HG03280 (cell line): ENCODE measurements at regions not wholly inside any gene's neighbourhood (a gene's known extent, or its start where the extent isn't known, plus 50 kb on each side); places are given as distances from the start of the nearest gene placed in this dataset.

Source experiments
- ATAC-seq: cut with Tn5 transposase; IDR thresholded peaks from one replicate; pipeline ENCODE4 v1.9.1; 2021; ENCODE audit warnings: mild to moderate bottlenecking, moderate library complexity; ENCODE audit not compliant: unreplicated experiment

- no peak for ATAC-seq
Observed at GRCh38 chr3:139780593-139780992, 102.8 kb upstream of the NMNAT3 start.

- no peak for ATAC-seq
Observed at GRCh38 chr3:139778682-139779233, 101.0 kb upstream of the NMNAT3 start.

- no peak for ATAC-seq
Observed at GRCh38 chr3:139774560-139775302, 97.0 kb upstream of the NMNAT3 start.

GRCh38 chr3:139772539-139773500, 95.0 kb upstream of the NMNAT3 start:
- ATAC-seq: no peak

GRCh38 chr3:139771331-139771730, 93.6 kb upstream of the NMNAT3 start:
- ATAC-seq: no peak

- ATAC-seq: no peak
Observed at GRCh38 chr3:139770577-139770976, 92.8 kb upstream of the NMNAT3 start.

GRCh38 chr3:139769796-139770195, 92.0 kb upstream of the NMNAT3 start:
- no peak for ATAC-seq

- no peak for ATAC-seq
Observed at GRCh38 chr3:139764936-139765335, 87.2 kb upstream of the NMNAT3 start.

GRCh38 chr3:139764069-139764905, 86.5 kb upstream of the NMNAT3 start:
- ATAC-seq: no peak

GRCh38 chr3:139762302-139762701, 84.5 kb upstream of the NMNAT3 start:
- no peak for ATAC-seq

- no peak for ATAC-seq
Observed at GRCh38 chr3:139759470-139759869, 81.7 kb upstream of the NMNAT3 start.

- ATAC-seq: no peak
Observed at GRCh38 chr3:139758654-139759291, 81.0 kb upstream of the NMNAT3 start.

GRCh38 chr3:139757448-139758030, 79.8 kb upstream of the NMNAT3 start:
- no peak for ATAC-seq

GRCh38 chr3:139756529-139757103, 78.8 kb upstream of the NMNAT3 start:
- no peak for ATAC-seq

GRCh38 chr3:139755551-139755950, 77.8 kb upstream of the NMNAT3 start:
- ATAC-seq: no peak

GRCh38 chr3:139751789-139752188, 74.0 kb upstream of the NMNAT3 start:
- ATAC-seq: peak; percentile 72

- ATAC-seq: no peak
Observed at GRCh38 chr3:139746481-139746880, 68.7 kb upstream of the NMNAT3 start.

- no peak for ATAC-seq
Observed at GRCh38 chr3:139745831-139746230, 68.1 kb upstream of the NMNAT3 start.

GRCh38 chr3:139738697-139739096, 60.9 kb upstream of the NMNAT3 start:
- ATAC-seq: no peak
